Caco-2 (cell line): ENCODE measurements at regions not wholly inside any gene's neighbourhood (a gene's known extent, or its start where the extent isn't known, plus 50 kb on each side); places are given as distances from the start of the nearest gene placed in this dataset.

Experiments
- BruUV-seq: library from RNA; stranded (reverse); fragments of 400-500 nt; replicated peaks from 2 replicates; lab custom pipeline; 2021; lab: Mats Ljungman, UMichigan
- CTCF ChIA-PET: fragments of 300-600 bp; sonication (Branson Sonifier 250); formaldehyde crosslinking; loops from one replicate; lab custom pipeline; 2022; ENCODE audit warnings: antibody characterized with exemption; lab: Charles Lee
- POLR2A ChIA-PET: fragments of 300-600 bp; sonication (Branson Sonifier 250); formaldehyde crosslinking; loops from one replicate; lab custom pipeline; 2022; ENCODE audit warnings: antibody characterized with exemption; lab: Charles Lee
- DNase-seq, 2 experiments: peaks; one replicate each; pipeline versions ENCODE4 v3.0.0 to v3.0.0-alpha.2; 2020 to 2022
- H3K27me3 ChIP-seq: replicated peaks from 2 replicates; pipeline ENCODE4 v1.6.0; 2011; ENCODE audit warnings: low read length; ENCODE audit not compliant: control insufficient read depth, insufficient read depth
- H3K36me3 ChIP-seq: 2 replicates; pipeline ENCODE4 v1.5.1; 2011; ENCODE audit warnings: low read length; ENCODE audit not compliant: control insufficient read depth, insufficient read depth
- H3K4me1 ChIP-seq: fragments of 250-450 bp; sonication (Bioruptor Pico); 2 replicates; pipeline ENCODE4 v1.5.1; 2020; ENCODE audit warnings: mild to moderate bottlenecking
- H3K4me3 ChIP-seq: 2 replicates; pipeline ENCODE4 v1.5.1; 2011; ENCODE audit warnings: low read depth, mild to moderate bottlenecking, control low read depth, low read length
- H3K9me3 ChIP-seq: fragments of 250-450 bp; sonication (Bioruptor Pico); 2 replicates; pipeline ENCODE4 v1.5.1; 2020; ENCODE audit warnings: mild to moderate bottlenecking, moderate library complexity
- H3K27ac Mint-ChIP-seq: one replicate; pipeline ENCODE4 v1.8.0; 2022; ENCODE audit warnings: mixed read lengths; ENCODE audit not compliant: unreplicated experiment
- H3K27me3 Mint-ChIP-seq: one replicate; pipeline ENCODE4 v1.8.0; 2022; ENCODE audit warnings: mixed read lengths; ENCODE audit not compliant: insufficient read depth, unreplicated experiment
- H3K36me3 Mint-ChIP-seq: one replicate; pipeline ENCODE4 v1.8.0; 2022; ENCODE audit warnings: mild to moderate bottlenecking, mixed read lengths; ENCODE audit not compliant: insufficient read depth, unreplicated experiment
- H3K4me1 Mint-ChIP-seq: one replicate; pipeline ENCODE4 v1.8.0; 2022; ENCODE audit warnings: low read depth, mixed read lengths; ENCODE audit not compliant: unreplicated experiment
- H3K4me3 Mint-ChIP-seq: one replicate; pipeline ENCODE4 v1.8.0; 2022; ENCODE audit warnings: mild to moderate bottlenecking, moderate library complexity, mixed read lengths; ENCODE audit not compliant: unreplicated experiment
- H3K9me3 Mint-ChIP-seq: one replicate; pipeline ENCODE4 v1.8.0; 2022; ENCODE audit warnings: mixed read lengths; ENCODE audit not compliant: unreplicated experiment
- intact Hi-C: fragments of 100-400 bp; cut with micrococcal nuclease; formaldehyde crosslinking; loops from one replicate; pipeline ENCODE4 v1.10.0; 2022; ENCODE audit not compliant: unreplicated experiment
- TF ChIP-seq, protein P1 (sequence below), 2 experiments: fragments of 200-600 bp in 1 of 2; IDR thresholded peaks; 1 replicate in 1 of 2; 2 replicates in 1 of 2; pipeline versions ENCODE4 v1.5.1 to v1.8.0; 2011 to 2022; ENCODE audit warnings: antibody characterized with exemption in 1 of 2, control low read depth in 1 of 2, inconsistent platforms in 1 of 2, low read depth in 1 of 2, low read length in 1 of 2, mild to moderate bottlenecking in 1 of 2, moderate library complexity in 1 of 2; ENCODE audit not compliant: insufficient read depth in 1 of 2, severe bottlenecking in 1 of 2, unreplicated experiment in 1 of 2

DNA sequence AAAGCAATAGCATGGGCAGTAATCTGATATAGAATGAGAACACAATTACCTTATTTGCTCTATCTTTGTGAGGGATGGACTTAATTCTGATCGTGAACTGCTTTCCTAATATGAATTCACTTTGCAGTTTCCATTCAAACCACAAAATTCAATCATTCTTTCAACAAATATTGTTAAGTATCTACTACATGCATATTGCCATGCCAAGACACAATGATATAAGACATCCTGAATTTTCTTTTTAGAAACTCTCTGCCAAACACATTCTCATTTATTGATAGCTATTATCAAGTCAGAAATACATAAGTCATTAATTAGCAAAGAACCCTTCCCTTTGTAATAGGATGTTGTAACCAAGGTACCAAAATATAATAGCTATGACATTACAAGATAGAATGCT, 121.6 kb upstream of the TARS1 start:
- ChIA-PET CTCF (no interaction called here), POLR2A (no interaction called here)
- no peak overlapping the region for H3K4me3 ChIP-seq
- H3K4me3 Mint-ChIP-seq, result no peak overlapping the region
- no TSS peak for BruUV-seq
- H3K9me3 Mint-ChIP-seq, result no peaks in the 10 kb centered on the region
- no peaks in the 10 kb centered on the region for H3K4me1 Mint-ChIP-seq
- H3K4me1 ChIP-seq, result no peaks in the 10 kb centered on the region
- H3K36me3 ChIP-seq, result no peaks in the 10 kb centered on the region
- no peaks in the 10 kb centered on the region; the same call in 1 of the 2 replicates for H3K27me3 ChIP-seq
- H3K9me3 ChIP-seq, result no peaks in the 10 kb centered on the region
- TF ChIP-seq, protein P1, sequence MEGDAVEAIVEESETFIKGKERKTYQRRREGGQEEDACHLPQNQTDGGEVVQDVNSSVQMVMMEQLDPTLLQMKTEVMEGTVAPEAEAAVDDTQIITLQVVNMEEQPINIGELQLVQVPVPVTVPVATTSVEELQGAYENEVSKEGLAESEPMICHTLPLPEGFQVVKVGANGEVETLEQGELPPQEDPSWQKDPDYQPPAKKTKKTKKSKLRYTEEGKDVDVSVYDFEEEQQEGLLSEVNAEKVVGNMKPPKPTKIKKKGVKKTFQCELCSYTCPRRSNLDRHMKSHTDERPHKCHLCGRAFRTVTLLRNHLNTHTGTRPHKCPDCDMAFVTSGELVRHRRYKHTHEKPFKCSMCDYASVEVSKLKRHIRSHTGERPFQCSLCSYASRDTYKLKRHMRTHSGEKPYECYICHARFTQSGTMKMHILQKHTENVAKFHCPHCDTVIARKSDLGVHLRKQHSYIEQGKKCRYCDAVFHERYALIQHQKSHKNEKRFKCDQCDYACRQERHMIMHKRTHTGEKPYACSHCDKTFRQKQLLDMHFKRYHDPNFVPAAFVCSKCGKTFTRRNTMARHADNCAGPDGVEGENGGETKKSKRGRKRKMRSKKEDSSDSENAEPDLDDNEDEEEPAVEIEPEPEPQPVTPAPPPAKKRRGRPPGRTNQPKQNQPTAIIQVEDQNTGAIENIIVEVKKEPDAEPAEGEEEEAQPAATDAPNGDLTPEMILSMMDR (IDR thresholded peaks at IDR 0.05; ENCODE audit: insufficient read depth in 1 of 2, low read depth in 1 of 2, low read length in 1 of 2, severe bottlenecking in 1 of 2, unreplicated experiment in 1 of 2), result no peak
- peaks cover 2% of the 10 kb centered on the region for H3K27me3 Mint-ChIP-seq
- no peaks in the 10 kb centered on the region for H3K36me3 Mint-ChIP-seq
- intact Hi-C loops, result no loop called here
- no peak overlapping the region for H3K27ac Mint-ChIP-seq
- no peak for DNase-seq

DNA sequence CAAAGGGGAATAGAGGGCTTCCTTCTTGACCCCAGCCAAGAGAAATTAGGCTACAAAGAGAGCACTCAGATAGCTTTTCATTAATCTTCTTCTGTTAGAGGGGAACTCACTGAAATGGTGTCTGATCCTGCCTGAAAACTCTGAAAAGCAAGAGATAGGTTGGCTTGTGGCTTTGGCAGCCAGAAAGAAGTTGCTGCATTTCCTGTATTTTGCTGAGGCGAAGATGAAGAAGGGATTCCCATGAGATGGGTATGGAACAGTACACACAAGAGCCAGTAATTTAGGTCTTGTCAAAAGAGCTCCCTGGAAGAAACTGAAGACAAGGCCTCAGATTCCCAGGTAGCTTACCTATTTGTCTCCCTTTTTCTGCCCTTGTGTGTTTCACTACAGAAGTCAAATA, 120.9 kb upstream of the TARS1 start:
- TF ChIP-seq, protein P1 (IDR thresholded peaks at IDR 0.05; ENCODE audit: insufficient read depth in 1 of 2, low read depth in 1 of 2, low read length in 1 of 2, severe bottlenecking in 1 of 2, unreplicated experiment in 1 of 2), result no peak
- Histone ChIP-seq H3K4me1 (no peaks in the 10 kb centered on the region), H3K36me3 (no peaks in the 10 kb centered on the region), H3K27me3 (no peaks in the 10 kb centered on the region; the same call in 1 of the 2 replicates), H3K9me3 (no peaks in the 10 kb centered on the region), H3K4me3 (no peak overlapping the region)
- H3K27me3 Mint-ChIP-seq, result peaks cover 4% of the 10 kb centered on the region
- H3K4me1 Mint-ChIP-seq, result no peaks in the 10 kb centered on the region
- no peak overlapping the region for H3K27ac Mint-ChIP-seq
- CTCF ChIA-PET, result no interaction called here
- no peaks in the 10 kb centered on the region for H3K36me3 Mint-ChIP-seq
- POLR2A ChIA-PET, result no interaction called here
- H3K4me3 Mint-ChIP-seq, result no peak overlapping the region
- no peak for DNase-seq
- H3K9me3 Mint-ChIP-seq, result no peaks in the 10 kb centered on the region
- BruUV-seq, result no TSS peak
- intact Hi-C loops, result no loop called here

DNA sequence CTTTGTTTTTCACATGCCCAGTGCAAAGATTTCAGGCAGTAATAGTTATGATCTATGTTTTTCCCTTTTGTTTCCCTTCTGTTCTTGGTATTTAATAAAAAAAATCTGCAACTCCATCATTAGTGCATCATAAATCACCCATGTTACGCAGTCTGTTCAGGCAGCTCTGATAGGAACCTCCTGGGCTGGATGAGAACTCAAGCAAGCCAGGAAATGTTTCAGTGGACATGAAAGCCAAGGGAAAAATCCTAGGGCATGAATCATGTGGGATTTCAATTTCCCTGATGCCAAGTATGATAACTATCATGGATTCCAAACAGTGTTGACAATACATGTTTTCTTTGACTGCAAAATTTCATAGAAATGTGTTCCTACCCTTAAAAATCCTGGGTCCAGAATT, 119.7 kb upstream of the TARS1 start:
- H3K27ac Mint-ChIP-seq, result no peak overlapping the region
- Histone ChIP-seq H3K4me1 (no peaks in the 10 kb centered on the region), H3K36me3 (no peaks in the 10 kb centered on the region), H3K4me3 (no peak overlapping the region), H3K27me3 (no peaks in the 10 kb centered on the region; the same call in 1 of the 2 replicates), H3K9me3 (no peaks in the 10 kb centered on the region)
- CTCF ChIA-PET, result no interaction called here
- no peaks in the 10 kb centered on the region for H3K36me3 Mint-ChIP-seq
- no peak overlapping the region for H3K4me3 Mint-ChIP-seq
- TF ChIP-seq, protein P1 (IDR thresholded peaks at IDR 0.05; ENCODE audit: insufficient read depth in 1 of 2, low read depth in 1 of 2, low read length in 1 of 2, severe bottlenecking in 1 of 2, unreplicated experiment in 1 of 2), result no peak
- no TSS peak for BruUV-seq
- POLR2A ChIA-PET, result no interaction called here
- H3K27me3 Mint-ChIP-seq, result peaks cover 4% of the 10 kb centered on the region
- intact Hi-C loops, result no loop called here
- DNase-seq, result no peak
- H3K9me3 Mint-ChIP-seq, result no peaks in the 10 kb centered on the region
- H3K4me1 Mint-ChIP-seq, result no peaks in the 10 kb centered on the region
